ENCODE measurements at regions not wholly inside any gene's neighbourhood (a gene's known extent, or its start where the extent isn't known, plus 50 kb on each side); places are given as distances from the start of the nearest gene placed in this dataset.

DNA sequence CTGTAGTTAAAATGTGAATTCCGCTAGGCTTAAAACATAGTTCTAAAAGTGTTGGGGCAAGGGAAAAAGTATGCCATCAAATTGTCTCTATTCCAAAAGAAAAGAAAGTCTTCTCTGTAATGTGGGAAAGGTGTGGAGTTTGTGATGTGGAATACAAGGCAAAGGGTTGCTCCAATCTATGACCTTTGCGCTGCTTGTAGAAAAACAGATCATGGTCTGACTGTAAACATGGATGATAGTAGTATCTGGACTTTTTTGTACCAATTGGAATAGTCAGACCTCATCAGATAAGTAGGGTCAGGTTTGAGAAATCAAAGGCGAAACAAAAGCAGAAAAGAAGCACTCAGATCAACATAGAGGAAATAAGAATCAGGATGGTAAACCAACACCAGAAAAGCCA, 372.3 kb downstream of the TFEC start:
- no peak overlapping the region for H3K27ac ChIP-seq (ENCODE audit: control insufficient read depth, insufficient read depth)
- in situ Hi-C loops (cut with MboI) (no loop called here), intact Hi-C loops (cut with micrococcal nuclease; ENCODE audit: unreplicated experiment) (no loop called here)
- TF ChIP-seq CBX3 (IDR thresholded peaks at IDR 0.05; ENCODE audit: borderline replicate concordance, low read depth) (no peak), BHLHE40 (IDR thresholded peaks at IDR 0.05; ENCODE audit: borderline replicate concordance in 1 of 2, low read depth in 2 of 2, low read length in 1 of 2) (no peak), TAF1 (IDR thresholded peaks at IDR 0.05; ENCODE audit: borderline replicate concordance, low read depth, low read length) (no peak), RFX5 (IDR thresholded peaks at IDR 0.05; ENCODE audit: low read depth, low read length) (no peak)
- H4K20me1 ChIP-seq (ENCODE audit: control insufficient read depth, insufficient read depth): no peaks in the 10 kb centered on the region
- BruUV-seq (replicated peaks): no TSS peak
- RAD21 ChIA-PET (ENCODE audit: unreplicated experiment): no interaction called here
- no peak for DNase-seq (ENCODE audit: low read depth, low spot score)
- H3K4me1 ChIP-seq (ENCODE audit: control insufficient read depth, insufficient read depth, low read length): no peaks in the 10 kb centered on the region
- no peak for ATAC-seq
- SMC1A ChIA-PET (ENCODE audit: uncharacterized antibody, unreplicated experiment): no interaction called here
- H3K4me3 ChIP-seq: no peak overlapping the region
- H3K9ac ChIP-seq (ENCODE audit: control insufficient read depth, insufficient read depth, low read length): no peak overlapping the region
- WGBS (ENCODE audit: insufficient coverage, insufficient replicate concordance, low lambda C conversion rate, missing lambda C conversion rate): 25% methylated on average over 3 of the region's 3 CpGs
- no peak for FAIRE-seq
- H3K4me2 ChIP-seq (ENCODE audit: control insufficient read depth, insufficient read depth): no peak overlapping the region
- H3K36me3 ChIP-seq (ENCODE audit: control insufficient read depth in 2 of 2, insufficient read depth in 2 of 2, low read length in 1 of 2): no peaks in the 10 kb centered on the region
- POLR2A ChIA-PET: no interaction called here
- no peaks in the 10 kb centered on the region for H3K27me3 ChIP-seq (replicated peaks in 1 of 2; ENCODE audit: control insufficient read depth in 2 of 2, insufficient read depth in 2 of 2, low read length in 1 of 2)
- CTCF ChIA-PET: interaction anchor here (0.6 to 0.9 kb wide), 2 partner anchors 22 to 670 kb away, joined by 3 read pairs; no protein-coding TSS in a partner anchor
- H2AFZ ChIP-seq (ENCODE audit: control insufficient read depth, low read depth, low read length): no peak overlapping the region
- H3K79me2 ChIP-seq (ENCODE audit: control insufficient read depth, insufficient read depth, low read length): no peaks in the 10 kb centered on the region
- no peaks in the 10 kb centered on the region for H3K9me3 ChIP-seq (replicated peaks; ENCODE audit: control insufficient read depth, insufficient read depth, low read length)

DNA sequence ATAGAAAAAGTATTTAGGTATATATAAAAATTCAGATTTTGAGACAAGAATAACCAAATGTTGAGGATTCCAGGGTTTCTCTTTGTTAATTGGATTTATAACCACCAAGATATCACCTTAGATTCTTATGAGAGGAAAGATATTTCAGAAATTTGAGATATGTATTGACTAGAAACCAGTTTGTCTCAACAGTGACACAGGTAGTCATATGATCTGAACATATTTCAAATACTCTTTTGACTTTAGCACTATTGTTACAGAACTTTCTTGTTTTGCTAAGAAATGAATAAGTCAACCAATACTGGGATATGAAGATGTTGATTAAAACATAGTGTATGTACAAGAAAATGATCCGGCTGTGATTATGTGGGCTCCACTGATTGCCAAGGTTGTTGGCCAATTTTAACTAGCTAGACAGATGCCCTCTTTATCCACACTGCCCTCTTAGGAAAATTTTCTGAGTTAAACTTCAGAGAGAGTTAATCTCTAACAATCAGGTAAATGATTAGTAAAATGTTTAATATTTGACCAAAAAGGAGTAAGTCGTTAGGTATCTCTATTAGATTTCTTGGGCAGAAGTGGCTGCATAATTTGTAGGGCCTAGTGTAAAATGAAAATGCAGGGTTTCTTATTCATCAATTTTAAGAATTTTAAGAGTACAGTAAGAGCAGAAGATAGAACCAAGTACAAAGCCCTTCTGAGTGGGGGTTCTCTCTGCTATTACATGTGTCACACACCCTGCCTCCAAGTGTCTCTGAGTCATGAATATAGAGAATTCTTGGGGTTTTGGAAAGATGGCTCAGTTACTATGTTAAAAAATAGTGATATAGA, 376.0 kb downstream of the TFEC start:
- Histone ChIP-seq H3K4me1 (ENCODE audit: control insufficient read depth, insufficient read depth, low read length) (no peaks in the 10 kb centered on the region), H3K27me3 (replicated peaks in 1 of 2; ENCODE audit: control insufficient read depth in 2 of 2, insufficient read depth in 2 of 2, low read length in 1 of 2) (no peaks in the 10 kb centered on the region), H3K9me3 (replicated peaks; ENCODE audit: control insufficient read depth, insufficient read depth, low read length) (no peaks in the 10 kb centered on the region), H4K20me1 (ENCODE audit: control insufficient read depth, insufficient read depth) (no peaks in the 10 kb centered on the region), H3K4me2 (ENCODE audit: control insufficient read depth, insufficient read depth) (no peak overlapping the region), H3K79me2 (ENCODE audit: control insufficient read depth, insufficient read depth, low read length) (no peaks in the 10 kb centered on the region), H3K36me3 (ENCODE audit: control insufficient read depth in 2 of 2, insufficient read depth in 2 of 2, low read length in 1 of 2) (no peaks in the 10 kb centered on the region), H3K4me3 (no peak overlapping the region), H3K9ac (ENCODE audit: control insufficient read depth, insufficient read depth, low read length) (no peak overlapping the region), H2AFZ (ENCODE audit: control insufficient read depth, low read depth, low read length) (no peak overlapping the region), H3K27ac (ENCODE audit: control insufficient read depth, insufficient read depth) (no peak overlapping the region)
- intact Hi-C loops (cut with micrococcal nuclease; ENCODE audit: unreplicated experiment) (no loop called here), in situ Hi-C loops (cut with MboI) (no loop called here)
- WGBS (ENCODE audit: insufficient coverage, insufficient replicate concordance, low lambda C conversion rate, missing lambda C conversion rate): 33% methylated on average over 2 of the region's 2 CpGs
- ChIA-PET CTCF (no interaction called here), RAD21 (ENCODE audit: unreplicated experiment) (no interaction called here), SMC1A (ENCODE audit: uncharacterized antibody, unreplicated experiment) (no interaction called here), POLR2A (no interaction called here)
- no peak for FAIRE-seq
- ATAC-seq: no peak
- no TSS peak for BruUV-seq (replicated peaks)
- no peak for DNase-seq (ENCODE audit: low read depth, low spot score)
- TF ChIP-seq ZNF384 (IDR thresholded peaks at IDR 0.05; ENCODE audit: borderline replicate concordance, low read depth, low read length) (no peak), SIN3A (IDR thresholded peaks at IDR 0.05; ENCODE audit: low read depth, low read length) (no peak), TARDBP (IDR thresholded peaks at IDR 0.05; ENCODE audit: borderline replicate concordance) (no peak)
- TF ChIP-seq, protein P1, sequence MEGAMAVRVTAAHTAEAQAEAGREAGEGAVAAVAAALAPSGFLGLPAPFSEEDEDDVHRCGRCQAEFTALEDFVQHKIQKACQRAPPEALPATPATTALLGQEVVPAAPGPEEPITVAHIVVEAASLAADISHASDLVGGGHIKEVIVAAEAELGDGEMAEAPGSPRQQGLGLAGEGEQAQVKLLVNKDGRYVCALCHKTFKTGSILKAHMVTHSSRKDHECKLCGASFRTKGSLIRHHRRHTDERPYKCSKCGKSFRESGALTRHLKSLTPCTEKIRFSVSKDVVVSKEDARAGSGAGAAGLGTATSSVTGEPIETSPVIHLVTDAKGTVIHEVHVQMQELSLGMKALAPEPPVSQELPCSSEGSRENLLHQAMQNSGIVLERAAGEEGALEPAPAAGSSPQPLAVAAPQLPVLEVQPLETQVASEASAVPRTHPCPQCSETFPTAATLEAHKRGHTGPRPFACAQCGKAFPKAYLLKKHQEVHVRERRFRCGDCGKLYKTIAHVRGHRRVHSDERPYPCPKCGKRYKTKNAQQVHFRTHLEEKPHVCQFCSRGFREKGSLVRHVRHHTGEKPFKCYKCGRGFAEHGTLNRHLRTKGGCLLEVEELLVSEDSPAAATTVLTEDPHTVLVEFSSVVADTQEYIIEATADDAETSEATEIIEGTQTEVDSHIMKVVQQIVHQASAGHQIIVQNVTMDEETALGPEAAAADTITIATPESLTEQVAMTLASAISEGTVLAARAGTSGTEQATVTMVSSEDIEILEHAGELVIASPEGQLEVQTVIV (IDR thresholded peaks at IDR 0.05; ENCODE audit: borderline replicate concordance, partially characterized antibody): no peak
- TF ChIP-seq, protein P2, sequence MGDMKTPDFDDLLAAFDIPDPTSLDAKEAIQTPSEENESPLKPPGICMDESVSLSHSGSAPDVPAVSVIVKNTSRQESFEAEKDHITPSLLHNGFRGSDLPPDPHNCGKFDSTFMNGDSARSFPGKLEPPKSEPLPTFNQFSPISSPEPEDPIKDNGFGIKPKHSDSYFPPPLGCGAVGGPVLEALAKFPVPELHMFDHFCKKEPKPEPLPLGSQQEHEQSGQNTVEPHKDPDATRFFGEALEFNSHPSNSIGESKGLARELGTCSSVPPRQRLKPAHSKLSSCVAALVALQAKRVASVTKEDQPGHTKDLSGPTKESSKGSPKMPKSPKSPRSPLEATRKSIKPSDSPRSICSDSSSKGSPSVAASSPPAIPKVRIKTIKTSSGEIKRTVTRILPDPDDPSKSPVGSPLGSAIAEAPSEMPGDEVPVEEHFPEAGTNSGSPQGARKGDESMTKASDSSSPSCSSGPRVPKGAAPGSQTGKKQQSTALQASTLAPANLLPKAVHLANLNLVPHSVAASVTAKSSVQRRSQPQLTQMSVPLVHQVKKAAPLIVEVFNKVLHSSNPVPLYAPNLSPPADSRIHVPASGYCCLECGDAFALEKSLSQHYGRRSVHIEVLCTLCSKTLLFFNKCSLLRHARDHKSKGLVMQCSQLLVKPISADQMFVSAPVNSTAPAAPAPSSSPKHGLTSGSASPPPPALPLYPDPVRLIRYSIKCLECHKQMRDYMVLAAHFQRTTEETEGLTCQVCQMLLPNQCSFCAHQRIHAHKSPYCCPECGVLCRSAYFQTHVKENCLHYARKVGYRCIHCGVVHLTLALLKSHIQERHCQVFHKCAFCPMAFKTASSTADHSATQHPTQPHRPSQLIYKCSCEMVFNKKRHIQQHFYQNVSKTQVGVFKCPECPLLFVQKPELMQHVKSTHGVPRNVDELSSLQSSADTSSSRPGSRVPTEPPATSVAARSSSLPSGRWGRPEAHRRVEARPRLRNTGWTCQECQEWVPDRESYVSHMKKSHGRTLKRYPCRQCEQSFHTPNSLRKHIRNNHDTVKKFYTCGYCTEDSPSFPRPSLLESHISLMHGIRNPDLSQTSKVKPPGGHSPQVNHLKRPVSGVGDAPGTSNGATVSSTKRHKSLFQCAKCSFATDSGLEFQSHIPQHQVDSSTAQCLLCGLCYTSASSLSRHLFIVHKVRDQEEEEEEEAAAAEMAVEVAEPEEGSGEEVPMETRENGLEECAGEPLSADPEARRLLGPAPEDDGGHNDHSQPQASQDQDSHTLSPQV (IDR thresholded peaks at IDR 0.05): no peak
